SK-N-SH (cell line): ENCODE measurements at regions not wholly inside any gene's neighbourhood (a gene's known extent, or its start where the extent isn't known, plus 50 kb on each side); places are given as distances from the start of the nearest gene placed in this dataset.

ENCODE experiments used
- CTCF ChIA-PET: fragments of 300-600, 350-600 bp; formaldehyde crosslinking; extraction: SDS; loops from one replicate; lab custom pipeline; 2021; lab: Yijun Ruan, JAX
- POLR2A ChIA-PET: fragments of 350-600 bp; sonication (Branson Sonifier 250); formaldehyde crosslinking; extraction: SDS; loops from one replicate; lab custom pipeline; 2020; ENCODE audit warnings: antibody characterized with exemption, inconsistent platforms; lab: Yijun Ruan, JAX
- DNase-seq: peaks from one replicate; pipeline ENCODE4 v3.0.0; 2012
- H2AFZ ChIP-seq: fragments of 200-600 bp; sonication (generic); 2 replicates; pipeline ENCODE4 v1.8.1; 2016; ENCODE audit warnings: antibody characterized with exemption, mild to moderate bottlenecking, low read depth
- H3F3A ChIP-seq: fragments of 200-600 bp; sonication (generic); replicated peaks from 2 replicates; pipeline ENCODE3; 2016; ENCODE audit warnings: antibody characterized with exemption, mild to moderate bottlenecking; ENCODE audit not compliant: insufficient read depth
- H3K27ac ChIP-seq, 2 experiments: fragments of 200-500 bp in 1 of 2; fragments of 200-600 bp in 1 of 2; sonication (Bioruptor generic) in 1 of 2; sonication (generic), shearing (Covaris generic) in 1 of 2; 2 replicates each; pipeline versions ENCODE4 v1.5.1 to v1.6.1; 2014 to 2016; ENCODE audit warnings: low read depth in 2 of 2, inconsistent platforms in 1 of 2, low read length in 1 of 2, mild to moderate bottlenecking in 1 of 2, mixed read lengths in 1 of 2
- H3K27me3 ChIP-seq: fragments of 200-600 bp; sonication (generic), shearing (Covaris generic); 2 replicates; pipeline ENCODE4 v1.6.1; 2016; ENCODE audit warnings: mixed run types; ENCODE audit not compliant: insufficient read depth
- H3K36me3 ChIP-seq, 2 experiments: fragments of 200-500 bp in 1 of 2; fragments of 200-600 bp in 1 of 2; sonication (Bioruptor generic) in 1 of 2; sonication (generic) in 1 of 2; replicated peaks in 1 of 2; 2 replicates each; pipeline versions ENCODE3 to v1.5.1; 2014 to 2016; ENCODE audit warnings: low read length in 1 of 2, mild to moderate bottlenecking in 1 of 2; ENCODE audit not compliant: insufficient read depth in 2 of 2, control insufficient read depth in 1 of 2
- H3K4me1 ChIP-seq, 2 experiments: fragments of 200-500 bp in 1 of 2; fragments of 200-600 bp in 1 of 2; sonication (Bioruptor generic) in 1 of 2; sonication (generic), shearing (Covaris generic) in 1 of 2; 2 replicates each; pipeline versions ENCODE4 v1.5.1 to v1.6.1; 2014 to 2016; ENCODE audit warnings: low read depth in 1 of 2, low read length in 1 of 2, mixed run types in 1 of 2; ENCODE audit not compliant: insufficient read depth in 2 of 2, control insufficient read depth in 1 of 2
- H3K4me2 ChIP-seq: fragments of 200-600 bp; sonication (generic), shearing (Covaris generic); 2 replicates; pipeline ENCODE4 v1.6.1; 2017; ENCODE audit warnings: mixed run types
- H3K4me3 ChIP-seq, 2 experiments: fragments of 200-500 bp in 1 of 2; fragments of 200-600 bp in 1 of 2; sonication (Bioruptor generic) in 1 of 2; sonication (generic), shearing (Covaris generic) in 1 of 2; 2 replicates each; pipeline versions ENCODE4 v1.5.1 to v1.8.1; 2014 to 2016; ENCODE audit warnings: low read depth in 2 of 2, inconsistent platforms in 1 of 2, low read length in 1 of 2, mild to moderate bottlenecking in 1 of 2, mixed read lengths in 1 of 2, moderate library complexity in 1 of 2
- H3K79me2 ChIP-seq: fragments of 200-600 bp; sonication (generic); 2 replicates; pipeline ENCODE4 v1.8.1; 2017; ENCODE audit warnings: mild to moderate bottlenecking; ENCODE audit not compliant: insufficient read depth
- H3K9ac ChIP-seq: fragments of 200-600 bp; sonication (generic); 2 replicates; pipeline ENCODE4 v1.6.1; 2017; ENCODE audit warnings: mixed run types
- H3K9me2 ChIP-seq: fragments of 200-600 bp; sonication (generic); 2 replicates; pipeline ENCODE4 v1.6.1; 2017; ENCODE audit warnings: mixed run types
- H3K9me3 ChIP-seq: fragments of 200-600 bp; sonication (generic); 2 replicates; pipeline ENCODE4 v1.6.1; 2017; ENCODE audit warnings: mixed run types, mild to moderate bottlenecking, moderate library complexity
- H4K20me1 ChIP-seq: fragments of 200-600 bp; sonication (generic); 2 replicates; pipeline ENCODE4 v1.6.1; 2017; ENCODE audit warnings: mild to moderate bottlenecking, mixed run types; ENCODE audit not compliant: insufficient read depth
- CHD2 ChIP-seq: fragments of 150-350 bp; IDR thresholded peaks from 2 replicates; pipeline ENCODE4 v1.6.1; 2018; ENCODE audit warnings: low read length; ENCODE audit not compliant: partially characterized antibody
- ELF1 ChIP-seq: IDR thresholded peaks from 2 replicates; pipeline ENCODE4 v1.4.0; 2012
- EP300 ChIP-seq, 2 experiments: IDR thresholded peaks; 2 replicates each; pipeline versions ENCODE4 v1.4.0 to v1.6.1; 2012; ENCODE audit warnings: borderline replicate concordance in 1 of 2, low read depth in 1 of 2, low read length in 1 of 2
- FOXM1 ChIP-seq: IDR thresholded peaks from 2 replicates; pipeline ENCODE4 v1.4.0; 2012; ENCODE audit warnings: low read depth, mild to moderate bottlenecking
- NRF1 ChIP-seq: IDR thresholded peaks from 2 replicates; pipeline ENCODE4 v1.6.1; 2012; ENCODE audit warnings: low read depth, mild to moderate bottlenecking, low read length
- SIN3A ChIP-seq: IDR thresholded peaks from 2 replicates; pipeline ENCODE4 v1.6.1; 2012; ENCODE audit warnings: low read depth, mild to moderate bottlenecking, low read length, moderate library complexity, borderline replicate concordance
- SMC3 ChIP-seq: IDR thresholded peaks from 2 replicates; pipeline ENCODE4 v1.6.1; 2012; ENCODE audit warnings: low read depth, low read length, improper control_type of control experiment
- TEAD4 ChIP-seq: IDR thresholded peaks from 2 replicates; pipeline ENCODE4 v1.4.0; 2012; ENCODE audit warnings: mild to moderate bottlenecking, borderline replicate concordance; ENCODE audit not compliant: insufficient read depth
- YY1 ChIP-seq: IDR thresholded peaks from 2 replicates; pipeline ENCODE4 v1.4.0; 2012; ENCODE audit warnings: low read depth, mild to moderate bottlenecking
- WGBS: methylation state at CpG from one replicate; pipeline ENCODE4 v1.1.6; 2017; ENCODE audit warnings: low lambda C conversion rate; 5-methylcytosine and 5-hydroxymethylcytosine counted together
- TF ChIP-seq, protein P1 (sequence below): IDR thresholded peaks from 2 replicates; pipeline ENCODE4 v1.6.1; 2012; ENCODE audit warnings: mild to moderate bottlenecking, low read depth, low read length, moderate library complexity
- TF ChIP-seq, protein P2 (sequence below): fragments of 150-350 bp; IDR thresholded peaks from 2 replicates; pipeline ENCODE4 v1.6.1; 2016; ENCODE audit warnings: mild to moderate bottlenecking, low read depth, low read length
- TF ChIP-seq, protein P3 (sequence below): IDR thresholded peaks from 2 replicates; pipeline ENCODE4 v1.4.0; 2012; ENCODE audit warnings: low read depth, borderline replicate concordance

DNA sequence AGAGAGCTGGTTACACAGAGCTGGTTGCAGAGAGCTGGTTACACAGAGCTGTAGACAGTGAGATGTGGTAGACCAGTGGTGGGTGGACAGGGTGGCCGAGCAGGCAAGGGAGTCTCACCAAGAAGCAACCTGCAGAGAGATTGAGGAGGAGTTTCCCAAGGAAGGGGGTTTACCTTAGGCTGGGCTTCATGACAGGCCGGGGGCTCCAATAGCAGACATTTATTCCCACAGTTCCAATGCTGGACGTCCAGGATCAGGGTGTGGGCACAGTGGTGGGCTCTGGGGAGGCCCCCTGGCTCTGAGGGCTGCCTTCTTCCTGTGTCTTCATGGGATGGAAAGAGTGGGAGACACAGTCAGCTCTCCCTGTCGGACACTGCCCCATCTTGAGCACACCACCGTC, 386.9 kb upstream of the IRX4 start:
- POLR2A ChIA-PET = no interaction called here
- no peak overlapping the region for H3K4me3 ChIP-seq
- no peaks in the 10 kb centered on the region for H3K9me3 ChIP-seq
- CTCF ChIA-PET = interaction anchor here (0.6 to 1.5 kb wide), 2 partner anchors 81 to 109 kb away, joined by 3 read pairs; no protein-coding TSS in a partner anchor
- WGBS = 0% methylated on average over 4 of the region's 5 CpGs
- H3K27ac ChIP-seq = no peak overlapping the region
- no peaks in the 10 kb centered on the region for H3K79me2 ChIP-seq
- peaks cover 6% of the 10 kb centered on the region; the same call in 1 of the 2 replicates for H3K27me3 ChIP-seq
- no peak for DNase-seq
- TF ChIP-seq, protein P1, sequence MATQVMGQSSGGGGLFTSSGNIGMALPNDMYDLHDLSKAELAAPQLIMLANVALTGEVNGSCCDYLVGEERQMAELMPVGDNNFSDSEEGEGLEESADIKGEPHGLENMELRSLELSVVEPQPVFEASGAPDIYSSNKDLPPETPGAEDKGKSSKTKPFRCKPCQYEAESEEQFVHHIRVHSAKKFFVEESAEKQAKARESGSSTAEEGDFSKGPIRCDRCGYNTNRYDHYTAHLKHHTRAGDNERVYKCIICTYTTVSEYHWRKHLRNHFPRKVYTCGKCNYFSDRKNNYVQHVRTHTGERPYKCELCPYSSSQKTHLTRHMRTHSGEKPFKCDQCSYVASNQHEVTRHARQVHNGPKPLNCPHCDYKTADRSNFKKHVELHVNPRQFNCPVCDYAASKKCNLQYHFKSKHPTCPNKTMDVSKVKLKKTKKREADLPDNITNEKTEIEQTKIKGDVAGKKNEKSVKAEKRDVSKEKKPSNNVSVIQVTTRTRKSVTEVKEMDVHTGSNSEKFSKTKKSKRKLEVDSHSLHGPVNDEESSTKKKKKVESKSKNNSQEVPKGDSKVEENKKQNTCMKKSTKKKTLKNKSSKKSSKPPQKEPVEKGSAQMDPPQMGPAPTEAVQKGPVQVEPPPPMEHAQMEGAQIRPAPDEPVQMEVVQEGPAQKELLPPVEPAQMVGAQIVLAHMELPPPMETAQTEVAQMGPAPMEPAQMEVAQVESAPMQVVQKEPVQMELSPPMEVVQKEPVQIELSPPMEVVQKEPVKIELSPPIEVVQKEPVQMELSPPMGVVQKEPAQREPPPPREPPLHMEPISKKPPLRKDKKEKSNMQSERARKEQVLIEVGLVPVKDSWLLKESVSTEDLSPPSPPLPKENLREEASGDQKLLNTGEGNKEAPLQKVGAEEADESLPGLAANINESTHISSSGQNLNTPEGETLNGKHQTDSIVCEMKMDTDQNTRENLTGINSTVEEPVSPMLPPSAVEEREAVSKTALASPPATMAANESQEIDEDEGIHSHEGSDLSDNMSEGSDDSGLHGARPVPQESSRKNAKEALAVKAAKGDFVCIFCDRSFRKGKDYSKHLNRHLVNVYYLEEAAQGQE = no peak
- TF ChIP-seq, protein P2, sequence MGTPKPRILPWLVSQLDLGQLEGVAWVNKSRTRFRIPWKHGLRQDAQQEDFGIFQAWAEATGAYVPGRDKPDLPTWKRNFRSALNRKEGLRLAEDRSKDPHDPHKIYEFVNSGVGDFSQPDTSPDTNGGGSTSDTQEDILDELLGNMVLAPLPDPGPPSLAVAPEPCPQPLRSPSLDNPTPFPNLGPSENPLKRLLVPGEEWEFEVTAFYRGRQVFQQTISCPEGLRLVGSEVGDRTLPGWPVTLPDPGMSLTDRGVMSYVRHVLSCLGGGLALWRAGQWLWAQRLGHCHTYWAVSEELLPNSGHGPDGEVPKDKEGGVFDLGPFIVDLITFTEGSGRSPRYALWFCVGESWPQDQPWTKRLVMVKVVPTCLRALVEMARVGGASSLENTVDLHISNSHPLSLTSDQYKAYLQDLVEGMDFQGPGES = no peak
- TF ChIP-seq SMC3 (no peak), FOXM1 (no peak), TEAD4 (no peak), CHD2 (no peak), ELF1 (no peak), YY1 (no peak), SIN3A (no peak), NRF1 (no peak), EP300 (IDR thresholded peaks at IDR 0.05; ENCODE audit: borderline replicate concordance in 1 of 2, low read depth in 1 of 2, low read length in 1 of 2) (no peak)
- TF ChIP-seq, protein P3, sequence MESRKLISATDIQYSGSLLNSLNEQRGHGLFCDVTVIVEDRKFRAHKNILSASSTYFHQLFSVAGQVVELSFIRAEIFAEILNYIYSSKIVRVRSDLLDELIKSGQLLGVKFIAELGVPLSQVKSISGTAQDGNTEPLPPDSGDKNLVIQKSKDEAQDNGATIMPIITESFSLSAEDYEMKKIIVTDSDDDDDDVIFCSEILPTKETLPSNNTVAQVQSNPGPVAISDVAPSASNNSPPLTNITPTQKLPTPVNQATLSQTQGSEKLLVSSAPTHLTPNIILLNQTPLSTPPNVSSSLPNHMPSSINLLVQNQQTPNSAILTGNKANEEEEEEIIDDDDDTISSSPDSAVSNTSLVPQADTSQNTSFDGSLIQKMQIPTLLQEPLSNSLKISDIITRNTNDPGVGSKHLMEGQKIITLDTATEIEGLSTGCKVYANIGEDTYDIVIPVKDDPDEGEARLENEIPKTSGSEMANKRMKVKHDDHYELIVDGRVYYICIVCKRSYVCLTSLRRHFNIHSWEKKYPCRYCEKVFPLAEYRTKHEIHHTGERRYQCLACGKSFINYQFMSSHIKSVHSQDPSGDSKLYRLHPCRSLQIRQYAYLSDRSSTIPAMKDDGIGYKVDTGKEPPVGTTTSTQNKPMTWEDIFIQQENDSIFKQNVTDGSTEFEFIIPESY = no peak
- no peaks in the 10 kb centered on the region for H3K9me2 ChIP-seq
- no peaks in the 10 kb centered on the region for H4K20me1 ChIP-seq
- no peak overlapping the region for H3K9ac ChIP-seq
- no peaks in the 10 kb centered on the region for H3K4me1 ChIP-seq
- no peaks in the 10 kb centered on the region for H3F3A ChIP-seq
- no peak overlapping the region for H3K4me2 ChIP-seq
- no peaks in the 10 kb centered on the region for H3K36me3 ChIP-seq
- H2AFZ ChIP-seq = no peak overlapping the region
